HG02840 (cell line): ENCODE measurements at regions not wholly inside any gene's neighbourhood (a gene's known extent, or its start where the extent isn't known, plus 50 kb on each side); places are given as distances from the start of the nearest gene placed in this dataset.
"Not testable (repeated sequence)": the region's sequence is repeated elsewhere in the genome, so short reads cannot be mapped to it uniquely, and the experiment has no call there.

Source experiments
- ATAC-seq: cut with Tn5 transposase; IDR thresholded peaks from one replicate; pipeline ENCODE4 v1.9.1; 2021; ENCODE audit warnings: mild to moderate bottlenecking, moderate library complexity, moderate number of reproducible peaks; ENCODE audit not compliant: unreplicated experiment, low FRiP score

DNA sequence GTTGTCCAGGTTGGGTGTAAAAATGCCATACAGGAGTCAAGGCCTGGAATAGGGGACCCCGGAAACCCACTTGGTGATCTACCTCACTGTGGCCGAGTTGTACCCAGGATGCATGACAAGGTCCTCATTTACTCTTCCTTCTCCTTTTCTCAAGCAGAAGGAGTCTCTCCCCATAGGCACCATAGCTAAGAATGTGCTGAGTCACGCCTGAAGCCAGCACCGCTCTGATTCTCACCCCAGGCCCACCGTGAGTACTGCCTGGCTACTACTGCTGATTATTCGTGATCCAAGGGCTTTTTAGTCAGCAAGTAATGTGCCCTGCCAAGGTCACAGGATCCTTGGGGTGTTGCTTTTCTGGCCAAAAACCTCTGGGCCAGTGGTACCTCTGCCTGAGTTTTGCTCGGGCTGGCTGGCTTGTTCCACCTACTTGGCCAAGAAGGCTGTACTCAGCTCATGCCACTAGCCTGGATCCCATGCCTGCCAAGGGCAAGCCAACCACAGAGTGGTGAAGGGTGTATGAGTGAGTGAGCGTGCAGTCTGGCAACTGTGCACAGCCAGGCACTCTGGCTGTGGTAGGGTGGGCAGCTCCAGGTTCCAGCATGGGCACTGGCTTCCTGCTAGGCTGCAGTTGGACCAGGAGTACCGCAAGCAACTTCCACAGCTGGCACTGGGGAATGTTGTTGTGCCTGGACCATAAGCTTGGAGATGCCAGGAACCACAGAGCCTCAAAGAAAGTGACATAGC, 650.1 kb upstream of the VRK2 start:
- no peak for ATAC-seq

DNA sequence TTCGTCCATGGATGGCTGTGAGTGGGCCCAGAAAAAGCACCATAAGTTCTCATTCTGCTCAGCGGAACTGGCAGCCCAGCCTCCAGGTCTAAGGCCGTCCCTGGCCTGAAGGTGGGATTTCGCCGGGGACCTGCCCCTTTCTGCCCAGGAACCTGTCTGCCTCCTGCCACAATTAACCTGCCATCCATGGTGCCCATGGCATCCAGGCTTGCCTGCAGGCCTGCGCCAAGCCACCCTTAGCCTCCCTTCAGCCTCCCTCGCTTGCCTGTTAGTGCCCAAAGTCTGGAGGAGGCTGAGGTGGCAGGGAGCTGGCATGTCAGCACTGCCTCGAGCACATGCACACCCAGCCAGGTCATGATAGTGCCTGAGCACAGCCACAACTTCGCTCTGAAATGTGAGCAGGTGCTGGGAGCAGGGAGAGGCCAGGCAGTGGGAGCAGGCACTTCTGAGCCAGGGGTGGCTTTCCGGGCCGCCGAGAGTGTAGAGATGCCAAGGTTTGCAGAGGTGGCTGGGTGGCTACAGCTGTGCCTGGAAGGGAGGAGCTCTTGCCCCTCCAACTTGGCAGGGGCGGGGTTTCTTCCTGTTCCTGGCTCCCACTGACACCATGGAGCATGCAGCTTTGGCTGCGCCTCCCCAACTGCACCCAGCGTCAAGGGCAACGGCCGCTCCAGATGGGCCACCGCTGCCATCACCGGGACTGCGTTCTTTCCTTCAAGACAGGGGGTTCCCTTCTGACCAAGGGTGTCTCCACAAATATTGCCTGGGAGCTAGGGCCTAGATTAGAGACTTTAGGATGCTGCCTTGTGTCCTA, 648.9 kb upstream of the VRK2 start:
- ATAC-seq, result no peak

DNA sequence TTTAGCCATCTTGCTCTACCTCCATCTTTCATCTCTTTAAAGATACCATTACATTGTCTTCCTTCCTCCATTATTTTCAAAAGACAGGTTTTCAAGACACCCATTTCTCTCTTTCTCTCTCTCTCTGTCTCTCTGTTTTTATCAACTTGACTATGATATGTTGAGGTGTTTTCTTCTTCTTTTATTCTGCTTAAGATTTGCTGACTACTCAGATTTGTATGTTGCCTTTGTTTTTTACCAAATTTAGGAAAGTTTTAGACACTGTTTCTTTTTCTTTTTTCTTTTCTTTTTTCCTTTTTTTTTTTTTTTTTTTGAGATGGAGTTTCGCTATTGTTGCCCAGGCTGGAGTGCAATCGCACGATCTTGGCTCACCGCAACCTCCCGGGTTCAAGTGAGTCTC, 647.5 kb upstream of the VRK2 start:
- ATAC-seq, result no peak

DNA sequence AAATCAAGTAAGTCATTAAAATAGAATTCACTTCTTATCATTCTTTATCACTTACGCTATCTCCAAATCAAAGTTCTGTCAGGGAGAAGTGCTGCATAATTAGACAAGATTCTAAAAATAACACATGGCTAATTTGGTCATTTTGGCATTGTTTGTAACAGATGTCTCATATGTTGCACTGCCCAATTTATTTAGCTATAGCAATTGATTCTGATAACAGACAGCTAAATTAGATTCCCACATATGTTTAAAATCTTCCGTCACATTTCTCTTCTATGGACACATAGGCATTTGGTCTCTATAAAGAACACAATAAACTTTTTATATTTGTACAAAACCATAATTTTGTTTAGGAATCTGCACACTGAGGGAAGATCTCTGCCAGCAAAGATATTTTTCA, 644.5 kb upstream of the VRK2 start:
- ATAC-seq, result no peak

- ATAC-seq, result no peak
These were observed 643.9 kb upstream of the VRK2 start for GRCh38 chr2:57402755-57403154.

- no peak for ATAC-seq
These were observed 638.8 kb upstream of the VRK2 start for GRCh38 chr2:57407772-57408201.

DNA sequence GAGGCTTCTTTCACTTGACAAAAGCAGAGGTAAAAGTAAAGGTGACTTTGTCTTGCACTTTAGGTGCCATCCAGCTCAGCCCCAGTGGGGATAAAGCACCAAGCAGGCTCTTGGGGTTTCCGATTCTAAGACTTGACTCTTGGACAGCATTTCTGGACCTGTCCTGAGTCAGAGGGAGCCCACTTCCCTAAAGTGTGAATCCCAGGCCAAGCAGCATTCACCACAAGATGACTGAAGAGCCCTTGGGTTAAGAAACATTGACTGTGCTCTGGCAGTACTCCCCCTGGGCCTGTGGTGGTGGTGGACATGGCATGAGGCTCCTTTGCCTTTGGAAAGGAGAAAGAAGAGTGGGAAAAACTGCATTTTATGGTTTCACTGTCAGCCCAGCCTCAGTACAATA, 638.0 kb upstream of the VRK2 start:
- no peak for ATAC-seq

- no peak for ATAC-seq
These were observed 629.6 kb upstream of the VRK2 start for GRCh38 chr2:57417007-57417406.

DNA sequence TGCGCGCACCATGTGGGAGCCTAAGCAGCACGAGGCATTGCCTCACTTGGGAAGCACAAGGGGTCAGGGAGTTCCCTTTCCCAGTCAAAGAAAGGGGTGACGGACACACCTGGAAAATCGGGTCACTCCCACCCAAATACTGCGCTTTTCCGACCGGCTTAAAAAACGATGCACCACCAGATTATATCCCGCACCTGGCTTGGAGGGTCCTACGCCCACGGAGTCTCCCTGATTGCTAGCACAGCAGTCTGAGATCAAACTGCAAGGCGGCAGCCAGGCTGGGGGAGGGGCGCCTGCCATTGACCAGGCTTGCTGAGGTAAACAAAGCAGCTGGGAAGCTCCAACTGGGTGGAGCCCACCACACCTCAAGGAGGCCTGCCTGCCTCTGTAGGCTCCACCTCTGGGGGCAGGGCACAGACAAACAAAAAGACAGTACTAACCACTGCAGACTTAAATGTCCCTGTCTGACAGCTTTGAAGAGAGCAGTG, 627.7 kb upstream of the VRK2 start:
- ATAC-seq, result not testable (repeated sequence)

DNA sequence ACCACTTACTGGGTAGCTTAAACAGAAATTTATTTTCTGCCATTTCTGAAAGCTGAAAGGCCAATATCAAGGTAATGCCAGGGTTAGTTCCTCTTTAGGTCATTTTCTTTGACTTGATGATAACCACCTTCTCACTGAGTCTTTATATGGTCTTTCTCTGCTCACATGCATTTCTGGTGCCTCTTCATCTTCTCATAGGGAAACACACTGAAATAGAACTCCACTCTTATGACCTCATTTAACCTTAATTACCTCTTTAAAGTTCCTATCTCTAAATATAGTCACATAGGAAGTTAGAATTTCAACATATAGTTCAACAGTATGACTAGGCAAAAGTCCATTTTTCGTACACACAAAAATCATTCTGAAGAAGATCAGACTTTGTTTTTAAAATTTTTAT, 616.8 kb upstream of the VRK2 start:
- ATAC-seq, result no peak

GRCh38 chr2:57432528-57432927, 614.1 kb upstream of the VRK2 start:
- no peak for ATAC-seq

DNA sequence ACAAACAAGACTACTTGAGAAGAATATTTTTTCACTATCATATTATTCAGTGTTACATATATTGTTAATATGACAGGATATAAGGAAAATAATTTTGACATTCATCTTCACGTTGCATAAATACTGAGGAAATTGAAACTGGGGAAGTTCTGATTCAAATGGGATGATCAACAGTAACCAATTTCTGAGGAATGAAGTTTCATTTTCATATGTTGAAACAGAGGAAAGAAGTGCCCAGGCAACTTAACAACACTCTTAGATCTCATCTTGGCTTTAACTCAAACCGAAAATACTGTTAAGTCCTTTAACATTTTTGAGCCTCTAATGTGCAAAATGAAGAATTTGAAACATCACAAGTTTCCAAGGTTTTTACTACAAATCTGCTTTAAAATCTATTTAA, 612.2 kb upstream of the VRK2 start:
- no peak for ATAC-seq

GRCh38 chr2:57434972-57435371, 611.6 kb upstream of the VRK2 start:
- ATAC-seq, result no peak

DNA sequence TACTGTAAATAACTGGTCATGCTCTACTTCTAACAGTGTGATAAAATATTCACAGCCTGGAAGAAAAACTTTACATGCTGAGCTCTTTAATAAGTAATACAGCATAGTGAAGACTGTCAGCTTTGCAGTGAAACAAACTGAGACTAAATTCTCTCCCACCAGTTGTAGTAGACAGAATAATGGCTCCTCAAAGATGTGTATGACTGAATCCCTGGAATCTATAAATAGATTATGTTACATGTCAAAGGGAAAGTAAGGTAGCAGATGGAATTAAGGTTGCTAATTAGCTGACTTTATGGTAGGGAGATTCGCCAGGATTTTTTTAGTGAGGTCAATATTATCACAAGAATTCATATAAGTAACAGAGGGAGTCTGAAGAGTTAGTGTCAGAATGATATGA, 609.5 kb upstream of the VRK2 start:
- ATAC-seq, result no peak

- no peak for ATAC-seq
These were observed 606.2 kb upstream of the VRK2 start for GRCh38 chr2:57440437-57440836.

GRCh38 chr2:57443086-57443485, 603.5 kb upstream of the VRK2 start:
- ATAC-seq, result no peak

DNA sequence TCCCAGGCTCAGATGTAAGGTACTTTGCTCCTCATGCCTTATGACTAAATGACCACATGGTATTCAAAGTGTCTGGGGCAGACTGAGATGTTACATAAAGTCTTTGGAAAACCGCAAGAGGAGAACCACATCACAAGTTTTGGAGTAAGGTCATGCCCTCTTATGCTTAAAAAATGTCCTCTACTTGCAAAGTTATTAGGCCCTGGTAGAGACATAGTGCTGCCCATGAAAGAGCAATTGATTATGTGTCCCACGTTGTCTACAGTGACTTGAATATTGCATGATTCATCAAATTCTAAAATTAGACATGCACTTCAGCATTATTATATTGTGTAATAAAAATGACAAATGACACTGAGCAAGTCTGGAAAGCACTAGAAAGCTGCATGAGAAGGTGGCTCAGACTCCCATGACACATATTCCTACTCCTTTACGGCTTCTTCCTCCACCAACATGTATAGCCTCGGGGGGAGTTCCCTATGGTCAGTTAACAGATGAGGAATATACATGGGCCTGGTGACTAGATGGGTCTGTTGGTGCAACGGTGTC, 602.6 kb upstream of the VRK2 start:
- no peak for ATAC-seq

- ATAC-seq, result no peak
These were observed 601.7 kb upstream of the VRK2 start for GRCh38 chr2:57444752-57445430.

- no peak for ATAC-seq
These were observed 597.8 kb upstream of the VRK2 start for GRCh38 chr2:57448816-57449215.

DNA sequence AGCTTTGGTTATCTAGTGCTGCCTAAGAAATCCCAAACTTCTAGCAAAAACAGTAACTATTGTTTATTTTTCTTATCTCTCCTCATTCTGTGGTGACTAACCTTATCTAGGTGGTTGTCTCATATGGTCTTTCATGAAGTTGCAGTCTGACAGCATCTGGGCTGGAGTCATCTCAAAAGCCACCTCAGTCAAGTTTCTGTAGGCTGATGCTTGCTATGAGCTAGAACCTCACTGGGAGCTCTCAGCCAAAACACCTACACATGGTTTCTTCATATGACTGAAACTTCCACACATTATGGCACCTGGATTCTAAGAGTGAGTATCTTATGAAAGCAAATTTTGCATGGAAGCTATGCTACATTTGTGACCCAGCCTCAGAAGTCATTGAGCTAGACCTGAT, 596.4 kb upstream of the VRK2 start:
- peak; percentile 92 for ATAC-seq

DNA sequence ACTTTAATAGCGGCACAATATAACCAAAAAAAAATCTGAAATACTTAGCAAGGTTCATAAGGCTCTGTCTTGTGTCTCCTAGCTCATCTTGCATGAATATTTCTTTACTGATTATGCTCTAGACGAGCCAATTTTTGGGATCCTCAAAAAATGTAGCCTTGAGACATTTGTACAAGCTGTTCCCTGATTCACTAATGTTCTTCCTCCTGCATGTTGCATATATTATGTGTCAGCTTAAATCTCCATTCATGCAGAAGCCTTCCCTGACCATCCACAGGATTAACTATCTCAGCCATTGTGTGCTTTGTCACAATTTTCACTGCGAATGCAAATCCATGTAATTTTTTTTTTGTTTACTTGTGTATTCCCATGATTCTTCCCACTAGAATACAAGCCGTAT, 594.0 kb upstream of the VRK2 start:
- no peak for ATAC-seq
